Heart left ventricle (tissue), 13 donors: ENCODE measurements at regions not wholly inside any gene's neighbourhood (a gene's known extent, or its start where the extent isn't known, plus 50 kb on each side); places are given as distances from the start of the nearest gene placed in this dataset.

ENCODE experiments used
- POLR2A ChIP-seq, 2 donors: fragments of 450-650 bp; IDR thresholded peaks; one replicate each; pipeline ENCODE4 v1.6.1; 2017; ENCODE audit warnings: antibody characterized with exemption in 2 of 2, mild to moderate bottlenecking in 2 of 2, moderate library complexity in 2 of 2
- TF ChIP-seq, protein P1 (sequence below), 12 donors: fragments of 200-600 bp; sonication (generic) in 4 of 12; IDR thresholded peaks; one replicate each; pipeline versions ENCODE4 v1.5.0 to v1.8.0; 2018 to 2022; ENCODE audit warnings: antibody characterized with exemption in 12 of 12, mild to moderate bottlenecking in 5 of 12
- donor health status: ischemic (EF 13 %, LVEDD 7.1; RV severe dilation, severe dysfunction).
- donor health status: DM: no; HTN: yes; CAD: no.
- donor health status: DM: no; HTN: no; CAD: no.
- donor health status: ischemic (EF 25% LVEDD 6.9; RV normal size, moderate dysfunction).
- donor health status: ischemic (EF 25% LVEDD 5.7; RV mildly dilated, moderate dysfunction).
- donor health status: ischemic (EF 35%, LVEDD 5.7; RV mildly dilated, moderate dysfunction).
- donor health status: nonischemic (EF 11% LVEDD 7.7; RV severe dilation, severe dysfunction).
- donor health status: DM: yes; HTN: yes; CAD: no.
- donor health status: PGD.
- donor health status: ischemic (EF 29% LVEDD 5.4; RV normal size, mild dysfunction).
- donor health status: nonischemic (EF 23%, LVEDD 6.1; RV moderate dilation, normal function).

DNA sequence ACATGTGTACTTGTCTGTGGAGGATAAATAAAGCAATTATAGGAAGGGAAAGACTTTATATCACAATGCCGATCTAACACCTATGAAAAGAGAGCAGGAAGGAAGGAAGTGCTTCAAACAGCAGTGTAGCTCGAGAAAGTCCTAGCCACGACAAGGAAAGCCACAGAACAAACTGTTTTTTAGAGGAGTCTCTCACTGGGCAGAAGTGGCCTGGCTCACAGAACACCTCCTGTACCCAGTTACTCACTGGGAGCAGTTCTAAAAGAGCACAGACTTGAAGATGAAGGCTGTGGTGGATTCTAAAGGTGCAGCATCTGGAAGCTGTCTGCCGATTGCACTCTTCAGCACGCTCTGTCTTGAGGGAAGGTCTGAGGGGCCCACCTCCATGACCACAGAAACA is 248.8 kb upstream of the ATP11B start:
- TF ChIP-seq, protein P1, sequence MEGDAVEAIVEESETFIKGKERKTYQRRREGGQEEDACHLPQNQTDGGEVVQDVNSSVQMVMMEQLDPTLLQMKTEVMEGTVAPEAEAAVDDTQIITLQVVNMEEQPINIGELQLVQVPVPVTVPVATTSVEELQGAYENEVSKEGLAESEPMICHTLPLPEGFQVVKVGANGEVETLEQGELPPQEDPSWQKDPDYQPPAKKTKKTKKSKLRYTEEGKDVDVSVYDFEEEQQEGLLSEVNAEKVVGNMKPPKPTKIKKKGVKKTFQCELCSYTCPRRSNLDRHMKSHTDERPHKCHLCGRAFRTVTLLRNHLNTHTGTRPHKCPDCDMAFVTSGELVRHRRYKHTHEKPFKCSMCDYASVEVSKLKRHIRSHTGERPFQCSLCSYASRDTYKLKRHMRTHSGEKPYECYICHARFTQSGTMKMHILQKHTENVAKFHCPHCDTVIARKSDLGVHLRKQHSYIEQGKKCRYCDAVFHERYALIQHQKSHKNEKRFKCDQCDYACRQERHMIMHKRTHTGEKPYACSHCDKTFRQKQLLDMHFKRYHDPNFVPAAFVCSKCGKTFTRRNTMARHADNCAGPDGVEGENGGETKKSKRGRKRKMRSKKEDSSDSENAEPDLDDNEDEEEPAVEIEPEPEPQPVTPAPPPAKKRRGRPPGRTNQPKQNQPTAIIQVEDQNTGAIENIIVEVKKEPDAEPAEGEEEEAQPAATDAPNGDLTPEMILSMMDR (IDR thresholded peaks at IDR 0.05) = no peak
- TF ChIP-seq POLR2A (IDR thresholded peaks at IDR 0.05) = no peak
